Mucosa of descending colon (tissue), 3 donors: ENCODE measurements at regions not wholly inside any gene's neighbourhood (a gene's known extent, or its start where the extent isn't known, plus 50 kb on each side); places are given as distances from the start of the nearest gene placed in this dataset. TPM values are rescaled to one million over a fixed set of nuclear protein-coding genes. Genes with fewer than 3 reads are reported as not detected.

Source experiments
- ATAC-seq: fragments of 200-7000 bp; cut with Tn5 transposase; one replicate; pipeline ENCODE4 v1.9.1; 2020; ENCODE audit warnings: mild to moderate bottlenecking, moderate library complexity
- DNase-seq, 3 donors: peaks; one replicate each; pipeline ENCODE4 v3.0.0-alpha.2; 2020
- H3K36me3 ChIP-seq: fragments of 200-600 bp; one replicate; pipeline ENCODE4 v1.8.0; 2021; ENCODE audit warnings: low read depth, mild to moderate bottlenecking
- H3K4me1 ChIP-seq: fragments of 200-600 bp; one replicate; pipeline ENCODE4 v1.8.0; 2021; ENCODE audit warnings: low read depth, mild to moderate bottlenecking
- H3K4me3 ChIP-seq: fragments of 200-600 bp; one replicate; pipeline ENCODE4 v1.8.0; 2021; ENCODE audit warnings: mild to moderate bottlenecking
- H3K9me3 ChIP-seq: fragments of 200-600 bp; one replicate; pipeline ENCODE4 v1.8.0; 2021; ENCODE audit warnings: mild to moderate bottlenecking
- CTCF ChIP-seq: fragments of 200-600 bp; IDR thresholded peaks from one replicate; pipeline ENCODE4 v1.8.0; 2022; ENCODE audit warnings: antibody characterized with exemption, mild to moderate bottlenecking
- intact Hi-C, 2 donors: fragments of 100-400 bp; cut with DNase I in 1 of 2; cut with micrococcal nuclease in 1 of 2; formaldehyde crosslinking; loops; one replicate each; pipeline versions ENCODE4 v1.11.0 to v1.11.1; 2022; cut with DNase I, micrococcal nuclease
- microRNA-seq: library from miRNA; unstranded; fragments of <30 nt; microRNA quantifications from one replicate; pipeline ENCODE4, GENCODE V29; 2019
- donor health status: DM: no; HTN: no; CAD: no; lungs with moderate emphysema.
- donor health status: DM: no; HTN: no; CAD: no.
- donor health status: DM: no; HTN: yes; CAD: no.

- no peak for TF ChIP-seq CTCF
- Histone ChIP-seq H3K9me3 (no peaks in the 10 kb centered on the region), H3K4me1 (no peaks in the 10 kb centered on the region), H3K36me3 (no peaks in the 10 kb centered on the region), H3K4me3 (no peak overlapping the region)
- ATAC-seq = no peak
- no peak for DNase-seq
- intact Hi-C loops = no loop called here
Observed at GRCh38 chr2:6793913-6794312, 71.8 kb downstream of the CMPK2 start.

- H3K36me3 ChIP-seq = no peaks in the 10 kb centered on the region
- DNase-seq (no peak), ATAC-seq (no peak)
- no peak for TF ChIP-seq CTCF
- no peaks in the 10 kb centered on the region for H3K4me1 ChIP-seq
- H3K9me3 ChIP-seq = no peaks in the 10 kb centered on the region
- H3K4me3 ChIP-seq = no peak overlapping the region
- intact Hi-C loops = no loop called here
Observed at GRCh38 chr2:6794448-6794847, 71.3 kb downstream of the CMPK2 start.

Small RNA genes in the stretch of these regions (microRNA-seq; reads per million reads assigned to microRNA genes)
- gene MIR7158 (not detected), gene MIR7515 (not detected)
